SK-N-SH (cell line): ENCODE measurements at regions not wholly inside any gene's neighbourhood (a gene's known extent, or its start where the extent isn't known, plus 50 kb on each side); places are given as distances from the start of the nearest gene placed in this dataset.

Source experiments
- CTCF ChIA-PET: fragments of 300-600, 350-600 bp; formaldehyde crosslinking; extraction: SDS; loops from one replicate; lab custom pipeline; 2021; lab: Yijun Ruan, JAX
- POLR2A ChIA-PET: fragments of 350-600 bp; sonication (Branson Sonifier 250); formaldehyde crosslinking; extraction: SDS; loops from one replicate; lab custom pipeline; 2020; ENCODE audit warnings: antibody characterized with exemption, inconsistent platforms; lab: Yijun Ruan, JAX
- DNase-seq: peaks from one replicate; pipeline ENCODE4 v3.0.0; 2012
- H2AFZ ChIP-seq: fragments of 200-600 bp; sonication (generic); 2 replicates; pipeline ENCODE4 v1.8.1; 2016; ENCODE audit warnings: antibody characterized with exemption, mild to moderate bottlenecking, low read depth
- H3F3A ChIP-seq: fragments of 200-600 bp; sonication (generic); replicated peaks from 2 replicates; pipeline ENCODE3; 2016; ENCODE audit warnings: antibody characterized with exemption, mild to moderate bottlenecking; ENCODE audit not compliant: insufficient read depth
- H3K27ac ChIP-seq, 2 experiments: fragments of 200-500 bp in 1 of 2; fragments of 200-600 bp in 1 of 2; sonication (Bioruptor generic) in 1 of 2; sonication (generic), shearing (Covaris generic) in 1 of 2; 2 replicates each; pipeline versions ENCODE4 v1.5.1 to v1.6.1; 2014 to 2016; ENCODE audit warnings: low read depth in 2 of 2, inconsistent platforms in 1 of 2, low read length in 1 of 2, mild to moderate bottlenecking in 1 of 2, mixed read lengths in 1 of 2
- H3K27me3 ChIP-seq: fragments of 200-600 bp; sonication (generic), shearing (Covaris generic); 2 replicates; pipeline ENCODE4 v1.6.1; 2016; ENCODE audit warnings: mixed run types; ENCODE audit not compliant: insufficient read depth
- H3K36me3 ChIP-seq, 2 experiments: fragments of 200-500 bp in 1 of 2; fragments of 200-600 bp in 1 of 2; sonication (Bioruptor generic) in 1 of 2; sonication (generic) in 1 of 2; replicated peaks in 1 of 2; 2 replicates each; pipeline versions ENCODE3 to v1.5.1; 2014 to 2016; ENCODE audit warnings: low read length in 1 of 2, mild to moderate bottlenecking in 1 of 2; ENCODE audit not compliant: insufficient read depth in 2 of 2, control insufficient read depth in 1 of 2
- H3K4me1 ChIP-seq, 2 experiments: fragments of 200-500 bp in 1 of 2; fragments of 200-600 bp in 1 of 2; sonication (Bioruptor generic) in 1 of 2; sonication (generic), shearing (Covaris generic) in 1 of 2; 2 replicates each; pipeline versions ENCODE4 v1.5.1 to v1.6.1; 2014 to 2016; ENCODE audit warnings: low read depth in 1 of 2, low read length in 1 of 2, mixed run types in 1 of 2; ENCODE audit not compliant: insufficient read depth in 2 of 2, control insufficient read depth in 1 of 2
- H3K4me2 ChIP-seq: fragments of 200-600 bp; sonication (generic), shearing (Covaris generic); 2 replicates; pipeline ENCODE4 v1.6.1; 2017; ENCODE audit warnings: mixed run types
- H3K4me3 ChIP-seq, 2 experiments: fragments of 200-500 bp in 1 of 2; fragments of 200-600 bp in 1 of 2; sonication (Bioruptor generic) in 1 of 2; sonication (generic), shearing (Covaris generic) in 1 of 2; 2 replicates each; pipeline versions ENCODE4 v1.5.1 to v1.8.1; 2014 to 2016; ENCODE audit warnings: low read depth in 2 of 2, inconsistent platforms in 1 of 2, low read length in 1 of 2, mild to moderate bottlenecking in 1 of 2, mixed read lengths in 1 of 2, moderate library complexity in 1 of 2
- H3K79me2 ChIP-seq: fragments of 200-600 bp; sonication (generic); 2 replicates; pipeline ENCODE4 v1.8.1; 2017; ENCODE audit warnings: mild to moderate bottlenecking; ENCODE audit not compliant: insufficient read depth
- H3K9ac ChIP-seq: fragments of 200-600 bp; sonication (generic); 2 replicates; pipeline ENCODE4 v1.6.1; 2017; ENCODE audit warnings: mixed run types
- H3K9me2 ChIP-seq: fragments of 200-600 bp; sonication (generic); 2 replicates; pipeline ENCODE4 v1.6.1; 2017; ENCODE audit warnings: mixed run types
- H3K9me3 ChIP-seq: fragments of 200-600 bp; sonication (generic); 2 replicates; pipeline ENCODE4 v1.6.1; 2017; ENCODE audit warnings: mixed run types, mild to moderate bottlenecking, moderate library complexity
- H4K20me1 ChIP-seq: fragments of 200-600 bp; sonication (generic); 2 replicates; pipeline ENCODE4 v1.6.1; 2017; ENCODE audit warnings: mild to moderate bottlenecking, mixed run types; ENCODE audit not compliant: insufficient read depth
- CHD2 ChIP-seq: fragments of 150-350 bp; IDR thresholded peaks from 2 replicates; pipeline ENCODE4 v1.6.1; 2018; ENCODE audit warnings: low read length; ENCODE audit not compliant: partially characterized antibody
- ELF1 ChIP-seq: IDR thresholded peaks from 2 replicates; pipeline ENCODE4 v1.4.0; 2012
- EP300 ChIP-seq, 2 experiments: IDR thresholded peaks; 2 replicates each; pipeline versions ENCODE4 v1.4.0 to v1.6.1; 2012; ENCODE audit warnings: borderline replicate concordance in 1 of 2, low read depth in 1 of 2, low read length in 1 of 2
- EZH2phosphoT487 ChIP-seq: fragments of 200-600 bp; sonication (generic); IDR thresholded peaks from 2 replicates; pipeline ENCODE4 v1.6.1; 2017; ENCODE audit warnings: low read depth, mixed run types, mild to moderate bottlenecking, antibody characterized with exemption, moderate library complexity, borderline replicate concordance
- FOSL2 ChIP-seq: IDR thresholded peaks from 2 replicates; pipeline ENCODE4 v1.4.0; 2012; ENCODE audit warnings: low read depth, mild to moderate bottlenecking, moderate library complexity, borderline replicate concordance
- FOXJ3 ChIP-seq: sonication (generic); formaldehyde crosslinking; IDR thresholded peaks from 2 replicates; pipeline ENCODE4 v1.5.1; 2020; ENCODE audit warnings: mild to moderate bottlenecking, missing genetic modification reagents
- FOXM1 ChIP-seq: IDR thresholded peaks from 2 replicates; pipeline ENCODE4 v1.4.0; 2012; ENCODE audit warnings: low read depth, mild to moderate bottlenecking
- JUND ChIP-seq: IDR thresholded peaks from 2 replicates; pipeline ENCODE4 v1.4.0; 2012
- MEF2A ChIP-seq: IDR thresholded peaks from 2 replicates; pipeline ENCODE4 v1.4.0; 2012; ENCODE audit warnings: low read depth, borderline replicate concordance
- MXI1 ChIP-seq: IDR thresholded peaks from 2 replicates; pipeline ENCODE4 v1.6.1; 2012; ENCODE audit warnings: mild to moderate bottlenecking, low read depth, low read length, improper control_type of control experiment
- POLR2AphosphoS5 ChIP-seq: IDR thresholded peaks from 2 replicates; pipeline ENCODE4 v1.6.1; 2012; ENCODE audit warnings: low read depth, low read length
- RAD21 ChIP-seq: IDR thresholded peaks from 2 replicates; pipeline ENCODE4 v1.6.1; 2012; ENCODE audit warnings: mild to moderate bottlenecking, low read length
- SIN3A ChIP-seq: IDR thresholded peaks from 2 replicates; pipeline ENCODE4 v1.6.1; 2012; ENCODE audit warnings: low read depth, mild to moderate bottlenecking, low read length, moderate library complexity, borderline replicate concordance
- TCF12 ChIP-seq: IDR thresholded peaks from 2 replicates; pipeline ENCODE4 v1.4.0; 2012
- WGBS: methylation state at CpG from one replicate; pipeline ENCODE4 v1.1.6; 2017; ENCODE audit warnings: low lambda C conversion rate; 5-methylcytosine and 5-hydroxymethylcytosine counted together
- TF ChIP-seq, protein P1 (sequence below): IDR thresholded peaks from 2 replicates; pipeline ENCODE4 v1.4.0; 2012; ENCODE audit warnings: low read depth, borderline replicate concordance
- TF ChIP-seq, protein P2 (sequence below): IDR thresholded peaks from 2 replicates; pipeline ENCODE4 v1.6.1; 2012; ENCODE audit warnings: mild to moderate bottlenecking, low read depth, low read length, moderate library complexity
- TF ChIP-seq, protein P3 (sequence below): IDR thresholded peaks from 2 replicates; pipeline ENCODE4 v1.4.0; 2012; ENCODE audit warnings: low read depth, borderline replicate concordance
- TF ChIP-seq, protein P4 (sequence below): IDR thresholded peaks from 2 replicates; pipeline ENCODE4 v1.4.0; 2012; ENCODE audit warnings: low read depth

DNA sequence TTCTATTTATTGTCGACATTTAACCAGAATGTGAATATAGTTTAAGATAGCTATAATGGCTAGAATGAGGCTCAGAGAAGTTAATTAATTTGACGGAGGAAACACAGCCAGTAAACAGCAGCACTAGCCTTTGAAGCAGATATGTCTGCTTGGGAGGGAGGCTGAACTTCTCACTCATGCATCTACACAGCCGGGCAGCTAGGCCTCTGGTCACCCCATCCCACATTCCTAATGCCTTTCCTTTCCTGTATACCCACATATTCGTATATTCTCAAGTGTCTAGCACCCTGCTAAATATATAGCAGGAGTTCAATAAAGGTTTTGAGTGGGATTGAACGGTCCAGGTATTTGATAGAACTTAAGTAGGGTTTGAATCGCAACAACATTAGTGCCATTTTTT lies 230.4 kb upstream of the PDE10A start:
- CTCF ChIA-PET: interaction anchor here (2.1 to 9.0 kb wide), 2 partner anchors 9 to 209 kb away, joined by 10 to 264 read pairs; no protein-coding TSS in a partner anchor
- TF ChIP-seq MEF2A (no peak), FOXJ3 (CRISPR knock-in tag) (no peak), FOXM1 (no peak), SIN3A (no peak), EZH2phosphoT487 (no peak), MXI1 (no peak), ELF1 (no peak), FOSL2 (no peak), RAD21 (no peak), POLR2AphosphoS5 (no peak), TCF12 (no peak), JUND (no peak), CHD2 (no peak), EP300 (IDR thresholded peaks at IDR 0.05; ENCODE audit: borderline replicate concordance in 1 of 2, low read depth in 1 of 2, low read length in 1 of 2) (no peak)
- TF ChIP-seq, protein P1, sequence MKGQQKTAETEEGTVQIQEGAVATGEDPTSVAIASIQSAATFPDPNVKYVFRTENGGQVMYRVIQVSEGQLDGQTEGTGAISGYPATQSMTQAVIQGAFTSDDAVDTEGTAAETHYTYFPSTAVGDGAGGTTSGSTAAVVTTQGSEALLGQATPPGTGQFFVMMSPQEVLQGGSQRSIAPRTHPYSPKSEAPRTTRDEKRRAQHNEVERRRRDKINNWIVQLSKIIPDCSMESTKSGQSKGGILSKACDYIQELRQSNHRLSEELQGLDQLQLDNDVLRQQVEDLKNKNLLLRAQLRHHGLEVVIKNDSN: no peak
- TF ChIP-seq, protein P2, sequence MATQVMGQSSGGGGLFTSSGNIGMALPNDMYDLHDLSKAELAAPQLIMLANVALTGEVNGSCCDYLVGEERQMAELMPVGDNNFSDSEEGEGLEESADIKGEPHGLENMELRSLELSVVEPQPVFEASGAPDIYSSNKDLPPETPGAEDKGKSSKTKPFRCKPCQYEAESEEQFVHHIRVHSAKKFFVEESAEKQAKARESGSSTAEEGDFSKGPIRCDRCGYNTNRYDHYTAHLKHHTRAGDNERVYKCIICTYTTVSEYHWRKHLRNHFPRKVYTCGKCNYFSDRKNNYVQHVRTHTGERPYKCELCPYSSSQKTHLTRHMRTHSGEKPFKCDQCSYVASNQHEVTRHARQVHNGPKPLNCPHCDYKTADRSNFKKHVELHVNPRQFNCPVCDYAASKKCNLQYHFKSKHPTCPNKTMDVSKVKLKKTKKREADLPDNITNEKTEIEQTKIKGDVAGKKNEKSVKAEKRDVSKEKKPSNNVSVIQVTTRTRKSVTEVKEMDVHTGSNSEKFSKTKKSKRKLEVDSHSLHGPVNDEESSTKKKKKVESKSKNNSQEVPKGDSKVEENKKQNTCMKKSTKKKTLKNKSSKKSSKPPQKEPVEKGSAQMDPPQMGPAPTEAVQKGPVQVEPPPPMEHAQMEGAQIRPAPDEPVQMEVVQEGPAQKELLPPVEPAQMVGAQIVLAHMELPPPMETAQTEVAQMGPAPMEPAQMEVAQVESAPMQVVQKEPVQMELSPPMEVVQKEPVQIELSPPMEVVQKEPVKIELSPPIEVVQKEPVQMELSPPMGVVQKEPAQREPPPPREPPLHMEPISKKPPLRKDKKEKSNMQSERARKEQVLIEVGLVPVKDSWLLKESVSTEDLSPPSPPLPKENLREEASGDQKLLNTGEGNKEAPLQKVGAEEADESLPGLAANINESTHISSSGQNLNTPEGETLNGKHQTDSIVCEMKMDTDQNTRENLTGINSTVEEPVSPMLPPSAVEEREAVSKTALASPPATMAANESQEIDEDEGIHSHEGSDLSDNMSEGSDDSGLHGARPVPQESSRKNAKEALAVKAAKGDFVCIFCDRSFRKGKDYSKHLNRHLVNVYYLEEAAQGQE: no peak
- TF ChIP-seq, protein P3, sequence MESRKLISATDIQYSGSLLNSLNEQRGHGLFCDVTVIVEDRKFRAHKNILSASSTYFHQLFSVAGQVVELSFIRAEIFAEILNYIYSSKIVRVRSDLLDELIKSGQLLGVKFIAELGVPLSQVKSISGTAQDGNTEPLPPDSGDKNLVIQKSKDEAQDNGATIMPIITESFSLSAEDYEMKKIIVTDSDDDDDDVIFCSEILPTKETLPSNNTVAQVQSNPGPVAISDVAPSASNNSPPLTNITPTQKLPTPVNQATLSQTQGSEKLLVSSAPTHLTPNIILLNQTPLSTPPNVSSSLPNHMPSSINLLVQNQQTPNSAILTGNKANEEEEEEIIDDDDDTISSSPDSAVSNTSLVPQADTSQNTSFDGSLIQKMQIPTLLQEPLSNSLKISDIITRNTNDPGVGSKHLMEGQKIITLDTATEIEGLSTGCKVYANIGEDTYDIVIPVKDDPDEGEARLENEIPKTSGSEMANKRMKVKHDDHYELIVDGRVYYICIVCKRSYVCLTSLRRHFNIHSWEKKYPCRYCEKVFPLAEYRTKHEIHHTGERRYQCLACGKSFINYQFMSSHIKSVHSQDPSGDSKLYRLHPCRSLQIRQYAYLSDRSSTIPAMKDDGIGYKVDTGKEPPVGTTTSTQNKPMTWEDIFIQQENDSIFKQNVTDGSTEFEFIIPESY: no peak
- TF ChIP-seq, protein P4, sequence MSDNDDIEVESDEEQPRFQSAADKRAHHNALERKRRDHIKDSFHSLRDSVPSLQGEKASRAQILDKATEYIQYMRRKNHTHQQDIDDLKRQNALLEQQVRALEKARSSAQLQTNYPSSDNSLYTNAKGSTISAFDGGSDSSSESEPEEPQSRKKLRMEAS: no peak
- H3K4me1 ChIP-seq: no peaks in the 10 kb centered on the region
- H2AFZ ChIP-seq: no peak overlapping the region
- no peak for DNase-seq
- no peaks in the 10 kb centered on the region for H3F3A ChIP-seq
- no peak overlapping the region for H3K9ac ChIP-seq
- no peak overlapping the region for H3K27ac ChIP-seq
- no peaks in the 10 kb centered on the region for H3K36me3 ChIP-seq
- H4K20me1 ChIP-seq: no peaks in the 10 kb centered on the region
- H3K79me2 ChIP-seq: no peaks in the 10 kb centered on the region
- H3K9me3 ChIP-seq: no peaks in the 10 kb centered on the region
- H3K27me3 ChIP-seq: no peaks in the 10 kb centered on the region
- POLR2A ChIA-PET: no interaction called here
- no peak overlapping the region for H3K4me3 ChIP-seq
- H3K4me2 ChIP-seq: no peak overlapping the region
- WGBS: 36% methylated on average over 6 of the region's 6 CpGs
- H3K9me2 ChIP-seq: no peaks in the 10 kb centered on the region
